HCT116 (cell line): ENCODE measurements at regions not wholly inside any gene's neighbourhood (a gene's known extent, or its start where the extent isn't known, plus 50 kb on each side); places are given as distances from the start of the nearest gene placed in this dataset.

Source experiments
- ATAC-seq: fragments of 200-7000 bp; cut with Tn5 transposase; 2 replicates; pipeline ENCODE4 v1.9.1; 2020; ENCODE audit warnings: mild to moderate bottlenecking, moderate library complexity
- BruUV-seq: library from RNA; stranded (reverse); fragments of 400-500 nt; replicated peaks from 2 replicates; lab custom pipeline; 2021; lab: Mats Ljungman, UMichigan
- CTCF ChIA-PET: fragments of 300-600 bp; sonication (Branson Sonifier 250); formaldehyde crosslinking; loops from one replicate; lab custom pipeline; 2021; ENCODE audit warnings: antibody characterized with exemption; lab: Charles Lee
- POLR2A ChIA-PET: fragments of 300-600, 350-600 bp; sonication (Branson Sonifier 250); formaldehyde crosslinking; loops from one replicate; lab custom pipeline; 2021; ENCODE audit warnings: antibody characterized with exemption; lab: Charles Lee
- RAD21 ChIA-PET, 2 experiments: fragments of 300-600 bp; sonication (Branson Sonifier 250); formaldehyde crosslinking; loops; one replicate each; lab custom pipeline; 2023; ENCODE audit warnings: low total read pairs in 2 of 2; ENCODE audit not compliant: uncharacterized antibody in 2 of 2, unreplicated experiment in 2 of 2, low non-redundant PET in 1 of 2; lab: Charles Lee
- DNase-seq: peaks from one replicate; pipeline ENCODE4 v3.0.0-alpha.2; 2010; ENCODE audit warnings: low read depth, low spot score
- H2AFZ ChIP-seq: fragments of 200-600 bp; shearing (Covaris generic), sonication (generic); 2 replicates; pipeline ENCODE4 v1.6.1; 2017; ENCODE audit warnings: low read depth, mixed run types, mixed read lengths, antibody characterized with exemption, low read length; ENCODE audit not compliant: poor library complexity, severe bottlenecking
- H3K27ac ChIP-seq: 2 replicates; pipeline ENCODE4 v1.5.1; 2012; ENCODE audit warnings: low read depth, low read length
- H3K27me3 ChIP-seq: fragments of 200-600 bp; sonication (generic); 2 replicates; pipeline ENCODE4 v1.6.1; 2016; ENCODE audit warnings: mixed run types, low read length, mixed read lengths; ENCODE audit not compliant: insufficient read depth
- H3K36me3 ChIP-seq, 2 experiments: fragments of 200-500 bp in 1 of 2; fragments of 200-600 bp in 1 of 2; sonication (Bioruptor generic) in 1 of 2; sonication (generic) in 1 of 2; 2 replicates each; pipeline versions ENCODE4 v1.5.1 to v1.6.1; 2014 to 2016; ENCODE audit warnings: low read length in 2 of 2, inconsistent platforms in 1 of 2, mixed read lengths in 1 of 2, mixed run types in 1 of 2; ENCODE audit not compliant: insufficient read depth in 2 of 2, control insufficient read depth in 1 of 2
- H3K4me1 ChIP-seq, 2 experiments: fragments of 200-600 bp in 1 of 2; sonication (generic) in 1 of 2; 2 replicates each; pipeline versions ENCODE4 v1.5.1 to v1.6.1; 2012 to 2017; ENCODE audit warnings: low read length in 2 of 2, inconsistent platforms in 1 of 2, mild to moderate bottlenecking in 1 of 2, mixed read lengths in 1 of 2, mixed run types in 1 of 2, moderate library complexity in 1 of 2; ENCODE audit not compliant: insufficient read depth in 2 of 2, control insufficient read depth in 1 of 2
- H3K4me2 ChIP-seq: fragments of 200-600 bp; sonication (generic); 2 replicates; pipeline ENCODE4 v1.6.1; 2017; ENCODE audit warnings: mixed run types, low read length, mixed read lengths
- H3K4me3 ChIP-seq, 2 experiments: fragments of 200-600 bp in 1 of 2; sonication (generic) in 1 of 2; replicated peaks in 1 of 2; 2 replicates each; pipeline ENCODE4 v1.5.1; 2011 to 2016; ENCODE audit warnings: low read length in 2 of 2, control low read depth in 1 of 2, low read depth in 1 of 2, mild to moderate bottlenecking in 1 of 2, mixed read lengths in 1 of 2, mixed run types in 1 of 2
- H3K79me2 ChIP-seq: fragments of 200-600 bp; sonication (generic); 2 replicates; pipeline ENCODE4 v1.6.1; 2017; ENCODE audit warnings: mild to moderate bottlenecking, mixed run types, low read length, moderate library complexity, mixed read lengths; ENCODE audit not compliant: insufficient read depth
- H3K9ac ChIP-seq: fragments of 200-600 bp; sonication (generic); 2 replicates; pipeline ENCODE4 v1.6.1; 2016; ENCODE audit warnings: low read length, mixed read lengths
- H3K9me2 ChIP-seq: fragments of 200-600 bp; sonication (generic), shearing (Covaris generic); 2 replicates; pipeline ENCODE4 v1.6.1; 2017; ENCODE audit warnings: mixed run types, mild to moderate bottlenecking, moderate library complexity; ENCODE audit not compliant: insufficient read depth
- H3K9me3 ChIP-seq, 2 experiments: fragments of 200-500 bp in 1 of 2; fragments of 200-600 bp in 1 of 2; sonication (Bioruptor generic) in 1 of 2; sonication (generic) in 1 of 2; 2 replicates each; pipeline ENCODE4 v1.6.1; 2014 to 2017; ENCODE audit warnings: low read length in 2 of 2, mixed read lengths in 2 of 2, inconsistent platforms in 1 of 2, low read depth in 1 of 2, mild to moderate bottlenecking in 1 of 2, mixed run types in 1 of 2, moderate library complexity in 1 of 2; ENCODE audit not compliant: control insufficient read depth in 1 of 2, insufficient read depth in 1 of 2
- H4K20me1 ChIP-seq: fragments of 200-600 bp; sonication (generic), shearing (Covaris generic); 2 replicates; pipeline ENCODE4 v1.6.1; 2017; ENCODE audit warnings: mixed run types, mild to moderate bottlenecking, moderate library complexity; ENCODE audit not compliant: insufficient read depth
- CBX3 ChIP-seq: IDR thresholded peaks from 2 replicates; pipeline ENCODE4 v1.6.1; 2012; ENCODE audit warnings: low read depth
- CTCF ChIP-seq, 3 experiments: fragments of 200-600 bp in 1 of 3; sonication (generic) in 1 of 3; IDR thresholded peaks in 2 of 3; conservative IDR thresholded peaks in 1 of 3; 2 replicates each; pipeline ENCODE4 v1.5.1; 2012 to 2017; ENCODE audit warnings: low read depth in 2 of 3, low read length in 2 of 3, antibody characterized with exemption in 1 of 3, borderline replicate concordance in 1 of 3, control low read depth in 1 of 3, mild to moderate bottlenecking in 1 of 3, mixed read lengths in 1 of 3, mixed run types in 1 of 3, moderate library complexity in 1 of 3; ENCODE audit not compliant: insufficient read depth in 1 of 3
- EZH2 ChIP-seq: fragments of 200-600 bp; sonication (generic); IDR thresholded peaks from 2 replicates; pipeline ENCODE4 v1.6.1; 2017; ENCODE audit warnings: antibody characterized with exemption, mixed run types
- EZH2phosphoT487 ChIP-seq: fragments of 200-600 bp; IDR thresholded peaks from 2 replicates; pipeline ENCODE4 v1.6.1; 2018; ENCODE audit warnings: antibody characterized with exemption, borderline replicate concordance
- MAX ChIP-seq: IDR thresholded peaks from 2 replicates; pipeline ENCODE4 v1.6.1; 2012
- RAD21 ChIP-seq: IDR thresholded peaks from 2 replicates; pipeline ENCODE4 v1.6.1; 2012; ENCODE audit warnings: low read depth, mild to moderate bottlenecking
- intact Hi-C: fragments of 100-400 bp; cut with micrococcal nuclease; formaldehyde crosslinking; loops from 2 replicates; pipeline ENCODE4 v1.10.0; 2022

GRCh38 chr1:187411118-187411517, 582.4 kb downstream of the PLA2G4A start (continued):
- no peak for TF ChIP-seq CBX3
- TF ChIP-seq, all 23 proteins: peak for 0

- CTCF ChIA-PET = interaction anchor here (0.6 to 1.1 kb wide), 3 partner anchors 138 to 1693 kb away, joined by 3 read pairs; no protein-coding TSS in a partner anchor
- no peak overlapping the region for H3K27ac ChIP-seq
- POLR2A ChIA-PET = no interaction called here
- H3K79me2 ChIP-seq = no peaks in the 10 kb centered on the region
- intact Hi-C loops = no loop called here
- H3K9ac ChIP-seq = no peak overlapping the region
- TF ChIP-seq MAX (no peak), EZH2phosphoT487 (no peak), RAD21 (peak; percentile 74), EZH2 (no peak), CTCF (IDR thresholded peaks at IDR 0.05 in 2 of 3, conservative IDR thresholded peaks at IDR 0.05 in 1 of 3; ENCODE audit: borderline replicate concordance in 1 of 3, insufficient read depth in 1 of 3, low read depth in 2 of 3, low read length in 2 of 3) (peak; percentile 7 to 50 (median 37); a peak in 3 of 6 replicates)
- TF ChIP-seq, all 23 proteins: peak for 2
- H3K4me3 ChIP-seq = no peak overlapping the region
- H3K36me3 ChIP-seq = no peaks in the 10 kb centered on the region
- H3K27me3 ChIP-seq = no peaks in the 10 kb centered on the region
- no peak overlapping the region for H2AFZ ChIP-seq
- H3K4me1 ChIP-seq = no peaks in the 10 kb centered on the region
- H4K20me1 ChIP-seq = no peaks in the 10 kb centered on the region
- DNase-seq = peak; percentile 7
- peak; percentile 58; the same call in 1 of the 2 replicates for ATAC-seq
- RAD21 ChIA-PET = no interaction called here
- H3K9me3 ChIP-seq = no peaks in the 10 kb centered on the region
- BruUV-seq = no TSS peak
- H3K9me2 ChIP-seq = no peaks in the 10 kb centered on the region
- H3K4me2 ChIP-seq = no peak overlapping the region
Measured at GRCh38 chr1:187413405-187414169, 584.8 kb downstream of the PLA2G4A start.
